Adrenal gland (tissue), 5 donors: ENCODE measurements at regions not wholly inside any gene's neighbourhood (a gene's known extent, or its start where the extent isn't known, plus 50 kb on each side); places are given as distances from the start of the nearest gene placed in this dataset.

Experiments
- CTCF ChIP-seq, 6 experiments: fragments of 450-650 bp in 4 of 6; fragments of 200-600 bp in 2 of 6; sonication (generic) in 1 of 6; IDR thresholded peaks; 1 replicate in 5 of 6; 2 replicates in 1 of 6; pipeline versions ENCODE4 v1.5.1 to v1.8.0; 2016 to 2021; ENCODE audit warnings: antibody characterized with exemption in 6 of 6, mild to moderate bottlenecking in 2 of 6, moderate library complexity in 1 of 6
- POLR2A ChIP-seq, 2 donors: fragments of 450-650 bp; IDR thresholded peaks; one replicate each; pipeline ENCODE4 v1.6.1; 2017; ENCODE audit warnings: antibody characterized with exemption in 2 of 2, mild to moderate bottlenecking in 2 of 2, moderate library complexity in 1 of 2
- donor health status: DM: no; HTN: no; CAD: no.

- no peak for TF ChIP-seq CTCF (IDR thresholded peaks at IDR 0.05)
- TF ChIP-seq POLR2A (IDR thresholded peaks at IDR 0.05), result no peak
Measured at GRCh38 chr5:73284220-73284795, 111.3 kb downstream of the TMEM174 start.
